Suprapubic skin (tissue), 4 donors: ENCODE measurements at regions not wholly inside any gene's neighbourhood (a gene's known extent, or its start where the extent isn't known, plus 50 kb on each side); places are given as distances from the start of the nearest gene placed in this dataset.
"Not testable (repeated sequence)": the region's sequence is repeated elsewhere in the genome, so short reads cannot be mapped to it uniquely, and the experiment has no call there.

Source experiments
- DNase-seq, 2 donors: peaks; one replicate each; pipeline ENCODE4 v3.0.0-alpha.2; 2019; ENCODE audit warnings: low spot score in 2 of 2
- H3K27ac ChIP-seq: fragments of 200-600 bp; sonication (generic); one replicate; pipeline ENCODE4 v1.5.1; 2019
- H3K27me3 ChIP-seq: fragments of 200-600 bp; sonication (generic); one replicate; pipeline ENCODE4 v1.5.1; 2019
- H3K36me3 ChIP-seq: fragments of 200-600 bp; sonication (generic); one replicate; pipeline ENCODE4 v1.5.1; 2019
- H3K4me1 ChIP-seq: fragments of 200-600 bp; sonication (generic); one replicate; pipeline ENCODE4 v1.5.1; 2019
- H3K4me3 ChIP-seq: fragments of 200-600 bp; sonication (generic); one replicate; pipeline ENCODE4 v1.5.1; 2019; ENCODE audit warnings: mild to moderate bottlenecking
- H3K9me3 ChIP-seq: fragments of 200-600 bp; sonication (generic); one replicate; pipeline ENCODE4 v1.5.1; 2019
- CTCF ChIP-seq, 2 donors: fragments of 200-600 bp in 1 of 2; fragments of 450-650 bp in 1 of 2; sonication (generic) in 1 of 2; IDR thresholded peaks; one replicate each; pipeline ENCODE4 v1.5.1; 2016 to 2019; ENCODE audit warnings: antibody characterized with exemption in 2 of 2, mild to moderate bottlenecking in 1 of 2, moderate library complexity in 1 of 2
- EP300 ChIP-seq: sonication (generic); formaldehyde crosslinking; IDR thresholded peaks from one replicate; pipeline ENCODE4 v1.6.1; 2017; ENCODE audit warnings: antibody characterized with exemption
- POLR2A ChIP-seq, 2 donors: fragments of 450-650 bp; IDR thresholded peaks; one replicate each; pipeline ENCODE4 v1.6.1; 2017; ENCODE audit warnings: antibody characterized with exemption in 2 of 2, mild to moderate bottlenecking in 2 of 2, moderate library complexity in 2 of 2
- POLR2AphosphoS5 ChIP-seq, 3 donors: sonication (generic); formaldehyde crosslinking; IDR thresholded peaks; one replicate each; pipeline ENCODE4 v1.6.1; 2017; ENCODE audit warnings: antibody characterized with exemption in 3 of 3
- WGBS: methylation state at CpG from one replicate; pipeline ENCODE4 v1.1.5; 2018; 5-methylcytosine and 5-hydroxymethylcytosine counted together

GRCh38 chr11:34825315-34825669 lies 90.9 kb downstream of the APIP start:
- DNase-seq: no peak
- Histone ChIP-seq H3K27me3 (no peaks in the 10 kb centered on the region), H3K9me3 (no peaks in the 10 kb centered on the region), H3K36me3 (no peaks in the 10 kb centered on the region), H3K27ac (peak overlapping the region; percentile 74), H3K4me1 (peaks cover 52% of the 10 kb centered on the region), H3K4me3 (no peak overlapping the region)
- 57% methylated on average over 3 of the region's 3 CpGs for WGBS
- TF ChIP-seq EP300 (no peak), POLR2A (IDR thresholded peaks at IDR 0.05) (no peak), CTCF (IDR thresholded peaks at IDR 0.05) (no peak)

- no peaks in the 10 kb centered on the region for H3K9me3 ChIP-seq
- H3K4me3 ChIP-seq: no peak overlapping the region
- no peak for DNase-seq
- peak overlapping the region; percentile 74 for H3K27ac ChIP-seq
- H3K36me3 ChIP-seq: no peaks in the 10 kb centered on the region
- H3K27me3 ChIP-seq: no peaks in the 10 kb centered on the region
- no peak for TF ChIP-seq POLR2A (IDR thresholded peaks at IDR 0.05)
- TF ChIP-seq CTCF (IDR thresholded peaks at IDR 0.05): no peak
- no peak for TF ChIP-seq EP300
- TF ChIP-seq POLR2AphosphoS5 (IDR thresholded peaks at IDR 0.05): no peak
- H3K4me1 ChIP-seq: peaks cover 52% of the 10 kb centered on the region
Measured at GRCh38 chr11:34824425-34824824, 91.8 kb downstream of the APIP start.

GRCh38 chr11:34823639-34824038 lies 92.5 kb downstream of the APIP start:
- Histone ChIP-seq H3K27ac (peak overlapping the region; percentile 27), H3K36me3 (no peaks in the 10 kb centered on the region), H3K9me3 (no peaks in the 10 kb centered on the region), H3K4me3 (no peak overlapping the region), H3K4me1 (peaks cover 52% of the 10 kb centered on the region), H3K27me3 (no peaks in the 10 kb centered on the region)
- DNase-seq: no peak
- whole genome bisulfite sequencing: 60% methylated on average over 2 of the region's 2 CpGs
- no peak for TF ChIP-seq EP300
- TF ChIP-seq POLR2A (IDR thresholded peaks at IDR 0.05): no peak
- no peak for TF ChIP-seq CTCF (IDR thresholded peaks at IDR 0.05)
- no peak for TF ChIP-seq POLR2AphosphoS5 (IDR thresholded peaks at IDR 0.05)

GRCh38 chr11:34823197-34823596 lies 93.0 kb downstream of the APIP start:
- no peaks in the 10 kb centered on the region for H3K27me3 ChIP-seq
- H3K27ac ChIP-seq: no peak overlapping the region
- H3K9me3 ChIP-seq: no peaks in the 10 kb centered on the region
- H3K4me3 ChIP-seq: no peak overlapping the region
- no peak for DNase-seq
- H3K4me1 ChIP-seq: peaks cover 52% of the 10 kb centered on the region
- no peak for TF ChIP-seq POLR2AphosphoS5 (IDR thresholded peaks at IDR 0.05)
- no peak for TF ChIP-seq POLR2A (IDR thresholded peaks at IDR 0.05)
- TF ChIP-seq CTCF (IDR thresholded peaks at IDR 0.05): no peak
- no peak for TF ChIP-seq EP300
- WGBS: 40% methylated on average over 3 of the region's 3 CpGs
- H3K36me3 ChIP-seq: no peaks in the 10 kb centered on the region

GRCh38 chr11:34819740-34820482 lies 96.3 kb downstream of the APIP start:
- Histone ChIP-seq H3K27me3 (no peaks in the 10 kb centered on the region), H3K9me3 (no peaks in the 10 kb centered on the region), H3K36me3 (no peaks in the 10 kb centered on the region), H3K4me3 (no peak overlapping the region), H3K27ac (no peak overlapping the region), H3K4me1 (peaks cover 30% of the 10 kb centered on the region)
- TF ChIP-seq CTCF (IDR thresholded peaks at IDR 0.05): no peak
- TF ChIP-seq POLR2A (IDR thresholded peaks at IDR 0.05): no peak
- no peak for TF ChIP-seq POLR2AphosphoS5 (IDR thresholded peaks at IDR 0.05)
- no peak for TF ChIP-seq EP300
- DNase-seq: no peak
- WGBS: 64% methylated on average over 6 of the region's 6 CpGs

GRCh38 chr11:34817812-34818211 lies 98.4 kb downstream of the APIP start:
- H3K4me1 ChIP-seq: not testable (repeated sequence)
- WGBS: 78% methylated on average over 3 of the region's 3 CpGs

More at GRCh38 chr11:34817812-34818211, 98.4 kb downstream of the APIP start:
- H3K4me3 ChIP-seq, H3K36me3 ChIP-seq, DNase-seq, H3K27me3 ChIP-seq, H3K9me3 ChIP-seq, H3K27ac ChIP-seq: not testable (repeated sequence)
